Left colon (tissue), 2 donors: ENCODE measurements at regions not wholly inside any gene's neighbourhood (a gene's known extent, or its start where the extent isn't known, plus 50 kb on each side); places are given as distances from the start of the nearest gene placed in this dataset.

Source experiments
- ATAC-seq: fragments of 200-7000 bp; cut with Tn5 transposase; one replicate; pipeline ENCODE4 v1.9.1; 2020; ENCODE audit warnings: mild to moderate bottlenecking, moderate library complexity
- DNase-seq, 2 donors: peaks; one replicate each; pipeline ENCODE4 v3.0.0-alpha.2; 2020
- intact Hi-C, 2 donors: fragments of 100-400 bp; cut with DNase I in 1 of 2; cut with micrococcal nuclease in 1 of 2; formaldehyde crosslinking; loops; one replicate each; pipeline versions ENCODE4 v1.11.2 to v1.14.0; 2022; cut with DNase I, micrococcal nuclease
- donor health status: DM: no; HTN: no; CAD: no.
- donor health status: DM: yes; HTN: yes; CAD: no.

DNA sequence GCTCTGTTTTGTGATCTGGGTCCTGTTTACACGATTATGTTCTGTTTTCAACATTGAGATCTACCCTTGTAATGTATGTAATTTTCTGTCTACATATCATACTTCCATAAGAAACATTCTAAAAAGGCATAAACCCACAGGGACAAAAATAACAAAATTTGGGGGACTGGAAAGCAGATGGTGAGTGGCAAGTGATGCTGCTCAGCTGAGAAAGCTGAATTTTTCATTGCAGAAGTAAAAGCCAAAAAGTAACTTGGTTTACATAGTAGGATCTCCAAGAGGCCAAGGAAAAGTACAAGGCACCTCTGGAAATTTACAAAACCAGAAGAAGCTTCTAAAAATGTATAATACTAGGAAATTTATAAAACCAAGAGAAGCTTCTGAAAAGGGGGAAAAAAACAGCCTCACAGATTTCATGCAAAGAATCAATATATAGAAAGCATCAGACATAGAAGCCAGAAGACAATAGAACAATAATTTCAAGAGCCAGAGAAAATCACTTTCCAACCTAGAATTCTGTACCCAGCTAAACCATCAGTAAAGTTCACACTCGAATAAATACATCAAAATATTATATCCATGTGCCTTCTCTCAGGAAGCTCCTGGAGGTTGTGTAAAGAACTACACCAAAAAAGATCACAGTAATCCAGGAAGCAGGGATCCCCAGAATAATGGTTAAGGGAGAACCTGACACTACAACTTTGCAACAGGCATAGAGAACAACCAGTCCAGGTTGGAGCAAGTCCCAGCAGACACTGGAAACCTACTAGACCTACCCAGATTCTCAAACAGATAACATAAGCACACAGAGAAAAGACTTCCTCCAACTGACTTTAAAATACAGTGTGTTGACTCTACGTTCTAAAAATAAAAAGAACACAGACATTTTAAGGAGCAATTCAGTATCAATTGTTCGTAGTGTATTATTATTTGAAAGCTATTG, 401.7 kb upstream of the HS6ST1 start:
- ATAC-seq (no peak), DNase-seq (no peak)
- intact Hi-C loops: no loop called here

DNA sequence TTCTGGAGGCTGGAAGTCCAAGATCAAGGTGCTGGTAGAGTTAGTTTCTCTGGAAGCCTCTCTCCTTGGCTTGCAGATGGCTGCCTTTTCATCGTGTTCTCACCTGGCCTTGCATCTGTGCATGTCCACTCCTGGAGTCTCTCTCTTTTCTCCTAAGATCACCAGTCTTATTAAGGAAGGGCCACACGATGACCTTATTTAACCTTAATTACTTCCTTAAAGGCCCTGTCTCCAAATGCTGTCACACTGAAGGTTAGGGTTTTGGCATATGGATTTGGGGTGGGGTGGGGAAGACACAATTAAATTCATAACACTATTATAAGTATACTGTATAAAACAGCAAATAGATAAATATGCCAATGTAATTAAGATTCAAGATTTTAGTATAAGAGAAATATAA, 402.4 kb upstream of the HS6ST1 start:
- intact Hi-C loops: no loop called here
- ATAC-seq: no peak
- no peak for DNase-seq

DNA sequence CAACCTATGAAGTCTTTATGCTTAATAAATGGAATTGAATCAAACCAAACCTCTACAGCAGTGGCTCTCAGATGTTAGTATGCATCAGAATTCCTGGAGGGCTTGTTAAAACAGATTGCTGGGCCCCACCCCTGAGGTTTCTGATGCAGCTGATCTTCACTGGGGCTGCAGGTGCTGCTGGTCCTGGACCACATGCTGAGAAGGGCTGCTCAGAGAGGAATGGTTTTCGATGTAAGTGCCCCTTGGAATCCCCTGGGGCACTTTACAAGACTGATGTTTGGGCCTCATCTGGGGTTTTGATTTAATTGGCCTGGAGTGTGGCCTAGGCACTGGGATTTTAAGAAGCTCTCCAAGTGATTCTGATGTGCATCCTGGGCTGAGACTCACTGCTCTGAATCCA, 403.8 kb upstream of the HS6ST1 start:
- no peak for DNase-seq
- ATAC-seq: no peak
- intact Hi-C loops: no loop called here

DNA sequence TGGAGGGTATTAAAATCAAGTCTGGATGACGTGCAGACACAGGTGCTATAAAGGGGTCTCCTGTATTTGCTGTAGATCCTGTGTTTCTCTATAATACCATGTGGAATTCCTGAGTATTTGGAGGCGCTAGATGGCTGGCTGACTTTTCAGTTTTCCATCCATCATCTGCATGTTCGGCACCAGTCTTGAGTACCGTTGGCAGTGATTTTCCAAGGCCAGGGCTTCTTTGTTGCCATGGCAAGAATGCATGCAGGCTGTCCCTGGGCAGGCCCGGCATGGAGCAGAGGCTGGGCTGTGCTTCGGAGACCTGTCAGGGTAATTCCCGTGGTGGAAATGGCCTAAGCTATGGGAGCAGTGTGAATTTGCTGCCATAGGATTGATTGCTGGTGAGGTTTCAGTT, 405.9 kb upstream of the HS6ST1 start:
- ATAC-seq (no peak), DNase-seq (no peak)
- intact Hi-C loops: no loop called here

DNA sequence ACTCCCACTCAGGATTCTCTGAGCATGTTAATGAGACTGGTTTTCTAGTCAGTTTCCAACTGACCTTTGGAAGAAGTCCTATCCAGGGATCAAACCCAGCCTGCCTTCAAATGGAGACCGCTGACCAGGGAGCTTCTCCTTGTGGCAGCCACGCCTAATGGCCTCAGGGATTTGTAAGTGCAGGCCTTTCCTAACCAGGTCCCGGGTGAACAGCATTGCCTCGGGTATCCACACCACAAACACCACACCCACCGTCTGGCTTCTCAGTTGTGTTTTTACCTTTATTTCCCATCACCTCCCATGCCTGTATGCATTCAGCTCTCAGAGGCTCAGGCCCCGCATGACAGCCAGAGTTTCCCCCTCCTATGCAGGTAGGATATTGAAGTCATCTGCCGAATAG, 406.3 kb upstream of the HS6ST1 start:
- DNase-seq (no peak), ATAC-seq (no peak)
- intact Hi-C loops: no loop called here

DNA sequence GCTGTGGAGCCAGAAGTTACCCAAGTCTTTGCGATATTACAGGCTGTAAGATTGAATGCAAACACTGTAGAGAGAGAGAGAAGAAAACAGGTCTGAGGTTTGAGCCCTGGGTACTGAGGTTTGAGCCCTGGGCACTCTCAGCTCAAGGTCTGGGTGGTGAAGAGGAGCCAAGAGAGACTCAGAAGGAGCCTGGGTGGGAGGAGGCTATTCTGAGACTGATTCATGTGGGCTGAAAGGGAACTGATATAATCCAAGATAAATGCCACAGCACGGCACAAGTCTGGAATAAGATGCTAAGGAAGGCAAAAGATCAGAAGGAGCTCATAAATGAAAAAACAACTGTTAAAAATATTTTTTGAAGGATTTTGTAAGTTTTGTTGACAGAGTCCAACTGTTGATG, 407.6 kb upstream of the HS6ST1 start:
- DNase-seq: no peak
- no peak for ATAC-seq
- intact Hi-C loops: no loop called here

DNA sequence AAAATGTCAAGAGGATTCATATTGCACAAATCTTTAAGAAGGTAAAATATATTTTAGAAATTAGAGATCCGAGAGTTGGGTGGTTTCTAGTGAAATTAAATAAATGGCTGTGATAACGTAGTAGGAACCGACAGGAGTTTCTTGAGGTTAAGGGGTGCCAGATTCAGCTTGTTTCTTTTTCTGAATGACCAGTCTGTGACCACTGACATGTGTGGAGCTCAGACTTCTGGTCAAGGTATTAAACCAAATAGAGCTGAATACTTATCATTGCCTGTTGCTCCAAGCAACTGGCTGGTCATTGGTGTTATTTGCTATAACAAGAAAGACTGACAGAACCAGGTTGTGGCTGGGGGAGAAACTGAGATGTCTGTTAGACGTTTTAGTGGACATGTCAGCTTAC, 408.2 kb upstream of the HS6ST1 start:
- intact Hi-C loops: no loop called here
- ATAC-seq (no peak), DNase-seq (no peak)

DNA sequence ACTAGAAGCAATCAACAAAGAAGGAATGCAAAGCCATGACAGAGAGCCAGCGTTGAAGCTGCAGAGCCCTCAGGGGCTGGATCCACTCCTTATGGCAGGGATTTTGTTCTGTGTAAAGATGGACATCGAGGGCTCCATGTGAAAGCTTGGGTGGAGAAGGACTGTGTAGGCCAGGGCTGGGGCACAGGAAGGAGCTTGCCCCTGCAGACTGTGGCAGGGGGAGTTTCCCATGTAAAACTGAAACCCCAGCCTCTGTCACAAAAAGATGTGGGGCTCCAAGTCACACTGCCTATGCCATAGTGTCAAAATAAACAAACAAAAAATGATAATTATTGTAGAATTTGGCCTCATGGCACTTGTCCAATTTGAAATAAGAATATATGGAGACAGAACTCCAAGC, 408.7 kb upstream of the HS6ST1 start:
- ATAC-seq (no peak), DNase-seq (no peak)
- intact Hi-C loops: no loop called here

DNA sequence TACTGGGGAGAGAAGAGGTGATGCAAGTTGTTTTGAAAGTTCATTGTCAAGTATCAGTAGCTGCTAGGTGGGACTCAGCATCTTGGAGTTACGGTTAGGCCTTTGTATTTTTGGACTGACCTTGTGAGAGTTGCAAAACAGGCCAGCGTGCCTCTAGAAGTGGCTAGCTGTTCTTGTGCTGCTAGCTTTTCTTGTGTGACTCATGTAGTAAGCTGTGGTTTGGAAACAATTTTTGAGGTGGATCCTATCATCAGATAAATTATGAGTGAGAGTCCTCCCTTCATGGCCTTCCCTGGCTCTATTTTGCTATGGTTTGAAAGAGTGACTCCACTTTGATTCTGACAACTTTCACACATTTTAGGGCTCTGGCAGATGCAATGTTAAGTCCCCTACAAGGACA, 409.2 kb upstream of the HS6ST1 start:
- no peak for ATAC-seq
- intact Hi-C loops: no loop called here
- no peak for DNase-seq

DNA sequence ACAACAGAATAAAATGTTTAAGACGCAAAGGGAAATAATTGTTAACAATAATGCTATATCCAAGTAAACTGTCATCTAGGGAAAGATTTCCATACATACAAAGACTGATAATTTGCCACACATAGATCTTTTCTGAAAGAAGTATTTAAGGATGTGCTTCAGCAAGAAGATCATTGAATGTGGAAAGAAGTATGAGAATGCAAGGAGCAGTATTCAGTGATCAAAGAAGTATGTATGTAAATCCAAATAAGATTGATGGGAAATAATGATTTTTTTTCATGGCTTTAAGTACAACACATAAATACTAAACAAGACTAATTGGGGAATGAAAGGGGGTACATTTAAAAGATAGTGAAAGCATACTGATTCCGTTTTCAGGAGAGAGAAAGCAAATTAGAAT, 410.4 kb upstream of the HS6ST1 start:
- intact Hi-C loops: no loop called here

DNA sequence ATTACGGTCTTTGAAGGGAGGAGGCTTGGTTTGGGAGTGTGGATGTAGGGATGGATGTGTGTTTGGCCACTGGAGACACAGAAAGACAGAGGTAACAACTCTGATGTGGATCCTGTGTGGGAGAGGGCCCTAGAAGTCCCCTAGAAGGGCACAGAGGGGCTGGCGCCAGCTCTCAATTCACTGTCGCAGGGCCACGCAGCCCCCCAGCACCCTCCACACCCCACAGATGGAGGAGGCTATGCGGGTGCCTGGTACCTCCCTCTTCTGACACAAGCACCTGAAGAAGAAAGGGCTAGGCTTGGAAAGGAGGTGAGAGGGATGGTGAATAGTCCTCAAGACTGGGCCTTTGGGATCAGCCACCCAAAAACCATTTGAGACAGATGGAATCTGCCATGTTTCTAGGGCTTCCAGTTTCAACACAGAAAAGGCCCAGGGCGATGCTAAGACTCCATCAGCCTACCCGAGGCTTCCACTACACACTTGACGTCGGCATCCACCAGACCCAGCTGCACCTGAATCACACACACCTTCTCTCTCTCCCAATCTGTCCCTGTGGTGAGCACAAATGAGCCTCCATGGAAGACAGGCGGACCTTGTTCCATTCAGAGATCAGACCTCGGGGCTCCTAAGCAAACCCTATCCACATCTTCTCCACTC, 413.5 kb upstream of the HS6ST1 start:
- ATAC-seq (no peak), DNase-seq (no peak)
- intact Hi-C loops: loop anchor here in 1 of 2 donors (10.0 kb wide), 1 partner anchor 407 kb away; no protein-coding TSS in a partner anchor

More for the DNA sequence above, 410.4 kb upstream of the HS6ST1 start:
- DNase-seq (no peak), ATAC-seq (no peak)

DNA sequence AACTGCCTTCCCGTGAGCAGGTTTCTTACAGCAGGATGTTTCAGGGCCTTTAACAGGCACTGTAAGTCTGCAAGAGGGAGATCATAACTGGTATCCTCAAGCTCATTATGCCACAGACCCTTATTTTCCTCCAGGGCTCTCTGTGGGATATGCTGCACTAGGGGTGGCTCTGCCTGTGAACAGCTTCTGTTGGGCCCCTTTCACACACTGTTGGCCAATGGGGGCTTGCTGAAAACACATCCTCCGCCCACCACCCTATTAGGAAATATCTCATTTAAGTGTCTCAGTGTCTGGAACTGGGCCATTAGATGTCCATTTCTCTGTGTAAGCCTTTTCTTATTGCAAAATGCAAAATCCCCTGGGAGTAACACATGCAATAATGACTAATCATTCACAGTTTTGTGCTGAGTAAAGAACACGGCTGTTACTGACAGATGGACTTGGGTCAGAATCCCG, 414.3 kb upstream of the HS6ST1 start:
- DNase-seq: no peak
- no peak for ATAC-seq
- intact Hi-C loops: loop anchor here in 1 of 2 donors (10.0 kb wide), 1 partner anchor 408 kb away; no protein-coding TSS in a partner anchor

DNA sequence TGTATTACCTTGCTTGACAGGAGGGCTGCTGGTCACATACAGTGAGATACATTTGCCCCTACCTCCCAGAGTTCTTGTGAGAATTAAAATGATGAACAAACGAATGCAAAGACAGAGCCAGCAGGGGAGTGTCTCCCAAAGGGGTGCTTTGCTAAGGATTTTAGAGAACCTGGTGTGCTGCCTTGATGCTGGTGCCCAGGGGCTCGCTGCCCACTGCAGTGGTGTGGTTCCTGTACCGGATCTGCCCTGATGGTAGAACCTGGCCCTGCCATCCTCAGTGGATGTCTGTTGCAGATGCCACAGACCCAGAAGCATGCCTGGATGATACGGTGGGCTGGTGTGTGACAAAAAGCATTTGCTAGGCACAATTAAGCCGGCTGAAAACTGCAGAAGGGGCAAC, 414.8 kb upstream of the HS6ST1 start:
- ATAC-seq (no peak), DNase-seq (no peak)
- intact Hi-C loops: loop anchor here in 1 of 2 donors (10.0 kb wide), 1 partner anchor 409 kb away; no protein-coding TSS in a partner anchor

DNA sequence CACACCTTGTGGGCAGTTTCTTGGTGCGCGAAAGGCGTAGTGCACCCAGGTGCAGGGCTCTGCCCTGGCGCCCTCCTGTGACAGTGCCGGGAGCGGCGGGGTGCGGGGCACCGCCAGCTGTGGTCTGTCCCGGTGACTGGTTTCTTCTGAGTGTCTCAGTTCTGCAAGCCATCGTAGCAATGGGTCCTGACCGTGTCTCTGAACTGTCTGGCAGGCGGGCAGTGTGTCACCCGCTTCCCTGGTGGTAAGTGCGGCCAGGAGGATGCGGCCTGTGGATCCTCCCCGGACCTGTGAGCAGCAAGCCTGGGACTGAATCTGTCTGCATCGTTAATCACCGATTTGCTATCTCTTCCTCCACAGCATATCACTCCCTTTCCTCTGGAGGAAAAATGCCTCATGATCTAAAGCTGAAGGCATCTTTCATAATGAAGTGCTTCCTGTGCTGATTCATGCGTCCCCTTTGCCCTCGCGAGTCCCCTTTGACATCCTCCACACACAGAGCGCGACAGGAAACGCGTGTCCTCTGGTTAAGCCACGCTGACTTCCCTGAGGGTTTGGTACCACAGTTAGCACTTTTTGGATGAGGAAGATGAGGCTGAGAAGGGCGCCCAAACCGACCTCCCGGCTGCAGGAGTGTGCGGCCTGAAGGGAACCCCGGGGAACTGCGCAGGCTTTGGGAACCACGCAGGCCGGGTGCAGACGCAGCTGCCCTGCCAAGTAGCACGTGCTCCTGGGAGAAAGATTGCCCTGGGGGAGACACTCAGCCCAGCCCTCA, 416.0 kb upstream of the HS6ST1 start:
- intact Hi-C loops: loop anchor here in 1 of 2 donors (10.0 kb wide), 1 partner anchor 410 kb away; no protein-coding TSS in a partner anchor
- no peak for ATAC-seq
- no peak for DNase-seq

DNA sequence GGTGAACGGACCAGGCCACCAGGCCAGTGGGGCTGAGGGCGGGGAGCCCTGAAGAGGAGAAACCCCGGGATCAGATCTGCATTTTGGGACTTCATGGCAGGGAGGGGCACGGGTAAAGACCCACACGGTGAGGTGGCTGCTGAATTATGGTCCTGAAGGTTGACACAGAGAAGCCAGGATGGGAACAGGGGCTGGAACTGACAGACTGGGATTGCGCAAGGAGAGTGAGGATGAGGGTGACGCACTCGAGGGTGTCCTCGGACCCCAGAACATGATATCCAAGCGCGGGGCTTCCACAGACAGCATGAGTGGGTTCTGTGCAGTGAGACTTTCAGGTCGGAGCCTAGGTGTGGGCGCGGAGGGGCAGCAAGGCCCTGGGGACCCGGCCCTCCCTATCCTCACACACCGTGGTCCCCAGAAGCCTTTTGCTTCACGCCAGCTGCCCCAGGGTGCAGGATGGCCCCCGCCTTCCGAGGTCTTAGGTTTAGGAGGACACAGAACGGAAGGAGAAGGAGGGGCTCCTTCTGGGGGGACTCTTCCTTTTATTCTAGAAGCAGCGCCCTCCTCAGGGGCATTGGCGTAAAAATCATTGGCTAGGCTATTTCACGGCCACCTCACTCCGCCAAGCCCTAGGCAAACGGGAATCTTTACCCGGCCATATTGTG, 416.8 kb upstream of the HS6ST1 start:
- no peak for ATAC-seq
- DNase-seq: no peak
- intact Hi-C loops: loop anchor here in 1 of 2 donors (10.0 kb wide), 1 partner anchor 411 kb away; no protein-coding TSS in a partner anchor

DNA sequence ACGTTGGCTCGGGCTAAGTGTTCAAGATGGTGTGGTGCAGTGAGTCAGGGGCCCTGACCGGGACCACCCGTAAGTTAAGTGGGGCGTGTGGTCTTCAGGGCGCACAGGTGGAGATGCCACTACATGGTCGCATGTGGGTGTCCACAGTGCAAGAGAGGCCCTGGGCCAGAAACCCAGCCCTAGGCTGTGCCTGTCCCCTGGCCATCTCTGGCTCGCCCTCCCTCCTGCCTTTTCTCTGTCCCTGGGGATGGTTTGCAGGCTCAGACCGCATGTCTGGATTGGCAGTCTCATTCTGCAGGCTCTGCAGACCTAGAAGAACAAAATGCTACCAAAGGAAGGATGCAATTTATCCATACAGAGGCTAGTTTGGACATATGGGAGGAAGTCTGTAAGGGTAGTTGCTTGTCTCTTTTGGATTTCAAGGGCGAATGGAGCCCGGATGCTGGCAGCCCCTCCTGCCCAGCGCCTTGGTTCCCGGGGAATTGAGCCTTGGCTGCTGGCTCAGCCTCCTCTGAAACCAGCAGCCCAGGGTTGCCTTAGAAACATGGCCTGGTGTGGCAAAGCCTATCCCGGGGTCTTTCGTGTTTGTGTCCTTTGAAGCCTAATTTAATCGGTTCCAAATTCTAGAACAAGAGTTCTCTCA, 417.5 kb upstream of the HS6ST1 start:
- ATAC-seq (no peak), DNase-seq (no peak)
- intact Hi-C loops: loop anchor here in 1 of 2 donors (10.0 kb wide), 1 partner anchor 411 kb away; no protein-coding TSS in a partner anchor

DNA sequence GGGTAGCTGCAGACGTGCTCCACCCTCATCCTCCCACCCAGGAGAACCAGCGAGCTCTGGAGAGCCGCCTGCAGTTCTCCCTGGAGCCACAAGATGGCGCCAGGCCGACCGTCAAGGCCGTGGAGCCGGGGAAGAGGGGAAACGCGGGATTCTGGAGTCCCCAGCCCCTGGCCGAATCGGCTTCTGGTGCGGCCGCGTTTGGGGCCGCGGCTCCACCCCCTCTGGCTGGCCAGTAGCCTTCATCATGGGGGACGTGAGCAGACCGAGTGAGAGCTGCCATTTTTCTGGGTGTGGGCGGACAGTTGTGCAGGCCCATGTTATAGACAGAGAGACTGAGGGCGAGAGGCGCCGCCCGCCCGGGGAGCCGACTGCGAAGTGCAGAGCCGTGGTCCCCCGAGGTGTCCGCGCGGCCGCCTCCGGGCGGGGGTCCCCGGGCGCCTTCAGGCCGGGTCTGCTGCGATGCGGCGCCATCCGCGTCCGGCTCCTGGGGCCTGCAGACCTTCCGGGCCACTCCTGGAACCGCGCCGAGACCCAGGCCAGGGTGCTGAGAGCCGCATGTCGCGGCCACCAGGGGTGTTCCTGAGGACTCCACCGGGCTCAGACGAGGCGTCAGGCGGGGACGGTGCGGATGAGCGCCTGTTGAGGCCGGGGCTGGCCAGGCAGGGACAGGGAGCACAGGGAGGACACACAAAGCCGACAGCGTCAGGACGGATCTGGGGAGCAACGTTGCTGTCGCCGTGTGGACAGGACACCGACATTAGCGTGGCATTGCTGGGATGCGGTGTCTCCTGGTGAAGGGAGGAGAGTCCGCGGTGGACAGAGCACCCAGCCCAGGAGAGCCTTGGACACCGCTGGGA, 418.2 kb upstream of the HS6ST1 start:
- intact Hi-C loops: loop anchor here in 1 of 2 donors (10.0 kb wide), 1 partner anchor 412 kb away; no protein-coding TSS in a partner anchor
- DNase-seq: peak in 1 of 2 donors; percentile 74
- peak; percentile 58 for ATAC-seq
